ENCODE measurements at regions not wholly inside any gene's neighbourhood (a gene's known extent, or its start where the extent isn't known, plus 50 kb on each side); places are given as distances from the start of the nearest gene placed in this dataset.

- DNase-seq = no peak
Measured at GRCh38 chr6:44050872-44051505, 76.3 kb downstream of the MRPL14 start.

DNA sequence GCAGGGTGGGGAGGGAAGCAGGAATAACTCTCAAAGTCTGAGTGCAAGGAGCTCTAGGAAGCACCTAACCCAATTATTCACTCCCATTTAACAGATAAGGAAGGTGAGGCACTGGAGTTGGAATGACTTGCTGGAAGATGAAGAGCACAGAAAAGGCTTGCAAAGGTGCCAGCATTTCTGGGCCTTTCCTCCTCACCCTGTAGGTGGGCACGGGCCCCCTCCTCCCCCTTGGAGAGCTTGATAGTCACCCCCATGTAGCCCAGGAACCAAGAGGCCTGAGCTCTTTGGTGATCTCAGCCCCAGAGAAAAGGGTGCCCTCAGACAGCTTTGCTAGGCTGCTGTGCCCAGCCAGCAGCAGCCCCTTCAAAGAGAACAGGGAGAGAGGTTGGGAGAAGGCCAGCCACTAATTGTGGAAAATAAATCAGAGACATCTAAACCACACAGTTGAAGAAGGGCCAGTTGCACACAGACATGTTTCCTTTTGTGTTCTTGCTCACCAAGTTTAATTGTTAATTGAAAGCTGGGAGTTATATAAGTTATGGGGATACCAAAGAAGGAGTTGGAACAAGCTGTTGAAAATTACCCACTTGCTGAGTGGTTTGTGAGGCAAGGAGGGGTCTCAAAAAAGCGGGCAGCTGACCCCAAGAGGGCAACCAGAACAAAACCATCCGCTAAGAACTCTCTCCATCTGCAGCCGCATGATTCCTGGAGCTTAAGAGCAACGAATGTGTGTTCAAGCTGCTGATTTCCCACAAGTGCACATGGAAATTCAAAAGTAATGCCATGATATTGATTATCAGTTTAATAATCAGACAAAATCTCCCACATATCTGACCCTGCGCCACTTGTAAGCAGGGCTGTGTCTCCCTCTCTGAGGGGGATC lies 77.0 kb downstream of the MRPL14 start:
- no peak for DNase-seq

DNA sequence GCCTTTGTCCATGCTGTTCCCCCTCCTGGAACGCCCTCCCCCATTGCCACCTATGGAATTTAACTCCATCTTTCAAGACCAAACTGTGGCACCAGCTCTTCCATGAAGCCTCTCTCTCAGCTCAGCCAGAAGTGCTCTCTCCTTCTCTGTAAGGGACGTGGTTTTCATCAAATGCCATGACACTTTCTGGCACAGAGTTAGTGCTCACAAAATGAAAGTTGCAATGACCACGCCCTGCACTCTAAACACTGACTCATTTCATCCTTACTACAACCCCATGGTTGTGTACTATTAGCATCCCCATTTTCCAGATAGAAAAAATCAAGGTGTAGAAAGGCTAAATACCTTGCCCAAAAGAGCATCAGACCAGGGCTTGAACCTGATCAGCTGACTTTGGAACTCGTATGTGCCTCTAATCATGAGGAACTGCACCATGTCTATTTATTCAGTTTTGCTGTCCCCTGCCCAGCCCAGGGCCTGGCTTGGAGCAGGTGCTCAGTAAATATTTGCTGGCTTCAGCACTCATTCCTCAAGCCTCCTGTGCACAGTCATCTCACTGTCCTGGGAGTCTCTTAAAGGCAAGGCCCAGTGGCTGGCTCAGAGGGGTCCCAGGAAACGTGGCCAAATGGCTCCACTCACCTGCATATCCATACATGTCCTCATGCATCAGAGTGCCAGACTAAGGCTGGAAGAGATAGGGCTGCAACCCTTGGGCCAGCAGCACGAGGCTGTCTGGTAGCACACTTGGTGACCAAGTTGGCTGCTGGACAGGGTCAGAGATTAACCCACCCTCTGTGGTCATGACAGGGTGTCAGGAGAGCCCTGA lies 77.9 kb downstream of the MRPL14 start:
- DNase-seq = no peak

DNA sequence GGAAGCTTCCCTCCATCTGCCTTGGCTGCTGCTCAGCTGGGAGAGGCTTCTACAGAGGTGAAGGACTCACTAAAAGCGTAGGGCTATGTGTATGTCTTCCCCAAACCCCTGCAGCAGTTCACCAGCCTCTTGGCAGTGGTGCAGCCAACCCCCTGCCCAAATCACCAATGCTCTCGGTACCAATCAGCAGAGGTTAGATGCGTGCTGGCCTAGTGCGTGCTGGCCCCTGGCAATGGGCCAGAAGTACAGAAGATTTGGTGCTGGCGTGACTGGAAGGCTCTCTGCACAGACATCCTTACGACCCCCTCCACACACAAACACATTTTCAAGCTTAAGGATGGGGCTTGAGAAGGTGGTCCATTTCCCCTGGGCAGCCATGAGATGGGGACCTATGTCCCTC lies 79.0 kb downstream of the MRPL14 start:
- no peak for DNase-seq

GRCh38 chr6:44047801-44048200 lies 79.5 kb downstream of the MRPL14 start:
- DNase-seq = no peak

- DNase-seq = no peak
Measured at GRCh38 chr6:44047179-44047546, 80.1 kb downstream of the MRPL14 start.

- no peak for DNase-seq
Measured at GRCh38 chr6:44046516-44047178, 80.6 kb downstream of the MRPL14 start.

DNA sequence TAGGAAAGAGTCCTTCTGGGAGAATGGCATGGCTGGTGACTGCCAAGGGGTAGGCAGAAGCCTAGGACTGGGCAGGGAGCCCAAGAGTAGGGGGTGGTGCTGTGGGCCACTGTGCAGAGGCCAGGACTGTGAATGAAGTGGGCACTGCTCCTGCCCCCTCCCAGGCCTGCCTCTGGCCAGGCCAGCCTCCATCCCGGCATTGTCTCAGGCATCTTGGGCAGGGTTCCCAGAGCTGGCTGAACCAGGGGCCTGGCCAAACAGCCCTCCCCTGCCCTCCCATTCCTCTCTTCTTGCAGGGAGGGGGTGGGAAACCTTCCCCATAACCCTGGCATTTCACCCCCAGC lies 81.6 kb downstream of the MRPL14 start:
- no peak for DNase-seq

GRCh38 chr6:44044940-44045671 lies 82.1 kb downstream of the MRPL14 start:
- no peak for DNase-seq

GRCh38 chr6:44044154-44044539 lies 83.1 kb downstream of the MRPL14 start:
- no peak for DNase-seq

GRCh38 chr6:44043479-44044153 lies 83.6 kb downstream of the MRPL14 start:
- no peak for DNase-seq

GRCh38 chr6:44042989-44043478 lies 84.2 kb downstream of the MRPL14 start:
- DNase-seq = no peak

DNA sequence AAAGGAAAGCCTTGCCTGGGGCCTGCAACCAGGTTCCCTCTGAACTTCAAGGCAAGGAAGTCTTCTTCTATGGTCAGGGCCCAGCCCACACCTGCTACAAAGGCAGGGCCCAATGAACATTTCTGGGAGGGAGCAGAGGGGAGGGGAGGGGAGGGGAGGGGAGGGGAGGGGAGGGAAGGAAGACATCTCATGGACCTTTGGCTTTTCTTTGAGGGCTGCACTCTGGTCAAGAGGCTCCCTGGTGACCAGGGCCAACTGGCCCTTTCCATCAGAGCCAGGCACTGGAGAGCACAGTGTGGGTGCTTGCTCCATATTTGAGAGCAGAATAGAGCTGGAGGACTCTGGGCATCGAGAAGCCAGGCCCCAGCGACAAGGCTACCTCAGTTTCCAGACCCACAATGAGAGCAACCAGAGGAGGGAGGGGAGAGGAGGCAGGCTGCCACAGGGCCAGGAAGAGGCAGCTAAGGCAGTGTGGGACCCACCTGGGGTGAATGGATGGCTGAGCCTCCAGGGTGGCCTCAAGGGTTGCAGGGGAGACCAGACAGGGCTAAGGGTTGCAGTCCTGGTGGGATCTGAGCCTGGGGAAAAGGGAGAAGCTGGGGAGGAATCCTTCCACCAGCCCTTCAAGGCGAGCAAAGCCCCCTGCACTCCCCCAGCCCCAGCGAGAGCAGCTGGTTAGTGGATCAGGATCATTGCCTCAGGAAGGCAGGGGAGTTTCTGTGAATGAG lies 84.8 kb downstream of the MRPL14 start:
- no peak for DNase-seq

DNA sequence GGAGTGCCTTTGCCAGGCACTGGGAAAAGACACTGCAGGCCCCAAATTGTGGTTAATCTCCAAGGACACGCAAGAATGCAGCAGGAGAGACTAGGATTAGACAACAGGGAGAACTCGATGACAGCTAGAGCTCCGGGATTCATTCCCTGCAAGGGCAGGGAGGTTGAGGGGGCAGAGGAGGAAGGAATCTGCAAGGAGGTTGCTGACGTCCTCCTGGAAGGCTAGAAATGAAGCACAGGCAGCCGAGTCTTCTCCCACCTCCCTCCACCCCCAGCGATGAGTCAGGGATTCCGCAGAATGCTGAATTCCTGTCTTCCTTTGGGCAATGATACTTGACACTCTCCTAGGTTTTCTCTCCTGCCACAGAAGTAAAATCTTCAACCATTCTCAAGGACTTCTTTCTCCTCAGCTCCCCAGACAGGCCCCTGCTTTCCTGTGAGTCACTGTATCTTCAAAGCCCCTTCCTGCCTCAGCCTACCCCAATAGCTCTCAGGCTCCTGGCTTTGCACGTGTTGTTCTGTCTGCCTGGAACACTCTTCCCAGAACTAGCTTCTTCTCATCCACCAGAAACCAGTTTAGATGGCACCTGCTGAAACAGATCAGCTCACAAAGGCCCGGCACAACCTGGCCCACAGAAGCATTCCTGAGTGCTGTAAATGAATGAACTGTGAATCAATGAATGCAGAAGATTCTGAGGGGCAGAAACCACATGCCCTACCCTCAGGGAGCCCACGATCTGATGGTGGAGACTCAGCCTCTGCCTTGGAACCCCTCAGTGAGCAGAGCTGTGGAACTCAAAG lies 85.6 kb downstream of the MRPL14 start:
- DNase-seq = peak in 27 of 58 donors; percentile 6 to 67 (median 34)

DNA sequence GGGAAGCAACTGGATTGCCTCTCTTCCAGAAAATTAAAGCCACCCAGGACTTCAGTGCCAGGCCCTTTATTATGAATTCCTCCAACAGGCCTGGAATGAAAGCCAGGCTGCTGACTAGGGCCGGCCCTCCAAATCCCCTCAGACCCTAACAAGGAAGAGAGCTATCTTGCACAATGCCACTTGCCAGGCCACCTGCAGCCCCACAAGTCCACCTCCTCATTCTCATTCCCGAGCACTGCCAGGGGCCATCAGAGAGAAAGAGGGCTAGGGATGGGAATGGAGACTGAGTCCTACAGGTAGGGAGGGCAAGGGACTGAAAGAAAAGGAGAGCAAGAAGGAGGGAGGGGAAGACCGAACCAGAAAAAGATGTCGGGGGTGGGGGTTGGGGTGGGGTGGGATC lies 86.5 kb downstream of the MRPL14 start:
- DNase-seq = no peak

- DNase-seq = no peak
Measured at GRCh38 chr6:44039839-44040350, 87.4 kb downstream of the MRPL14 start.

DNA sequence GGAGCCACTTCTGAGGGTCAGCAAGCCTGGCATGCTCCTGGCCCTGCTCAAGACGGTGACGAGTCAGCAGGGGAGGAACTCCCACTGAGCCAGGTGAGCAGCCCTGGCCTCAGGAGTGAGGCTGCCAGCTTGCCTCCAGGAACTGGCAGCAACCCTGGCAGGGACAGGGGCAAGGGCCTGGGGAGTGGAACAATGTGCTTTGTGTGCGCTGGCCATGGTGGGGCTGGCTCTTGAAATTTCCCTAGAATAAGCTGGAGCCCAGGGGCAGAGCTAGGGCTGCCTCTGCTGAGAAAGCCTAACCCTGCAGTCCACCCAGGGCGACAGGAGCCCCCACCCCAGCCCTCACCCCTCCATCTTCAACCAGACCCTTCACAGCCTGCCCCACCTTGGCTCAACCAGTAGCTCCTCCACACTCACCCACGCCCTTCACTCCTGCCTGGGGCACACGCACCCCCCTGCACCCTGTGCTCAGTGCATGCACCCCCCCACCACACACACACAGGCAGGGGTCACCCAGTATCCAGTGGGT lies 88.0 kb downstream of the MRPL14 start:
- no peak for DNase-seq

DNA sequence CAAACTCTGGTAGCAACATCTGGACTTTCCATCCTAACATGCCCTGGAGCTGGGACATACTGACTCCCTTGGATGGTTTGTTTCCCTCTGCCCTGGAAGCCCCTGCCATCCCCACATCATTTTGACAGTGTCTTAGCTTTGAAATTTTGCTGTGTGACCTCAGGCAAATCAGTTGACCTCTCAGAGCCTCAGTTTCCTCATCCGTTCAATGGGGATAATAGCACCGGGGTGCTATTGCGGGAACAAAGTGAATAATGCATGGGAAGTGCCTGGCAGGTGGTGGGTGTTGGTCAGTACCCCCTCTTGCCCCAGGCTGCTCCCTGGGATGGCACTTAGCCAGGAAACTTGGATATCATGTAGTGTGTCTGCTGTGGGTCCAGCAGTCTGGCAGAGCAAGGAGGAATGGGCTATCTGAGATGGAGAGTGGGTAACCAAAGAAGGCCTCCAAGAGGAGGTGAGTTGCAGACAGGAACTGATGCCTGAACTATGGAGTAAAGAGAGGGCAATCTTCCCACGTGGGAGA lies 88.6 kb downstream of the MRPL14 start:
- no peak for DNase-seq
